ENCODE measurements at regions not wholly inside any gene's neighbourhood (a gene's known extent, or its start where the extent isn't known, plus 50 kb on each side); places are given as distances from the start of the nearest gene placed in this dataset.
"Not testable (repeated sequence)": the region's sequence is repeated elsewhere in the genome, so short reads cannot be mapped to it uniquely, and the experiment has no call there.

DNA sequence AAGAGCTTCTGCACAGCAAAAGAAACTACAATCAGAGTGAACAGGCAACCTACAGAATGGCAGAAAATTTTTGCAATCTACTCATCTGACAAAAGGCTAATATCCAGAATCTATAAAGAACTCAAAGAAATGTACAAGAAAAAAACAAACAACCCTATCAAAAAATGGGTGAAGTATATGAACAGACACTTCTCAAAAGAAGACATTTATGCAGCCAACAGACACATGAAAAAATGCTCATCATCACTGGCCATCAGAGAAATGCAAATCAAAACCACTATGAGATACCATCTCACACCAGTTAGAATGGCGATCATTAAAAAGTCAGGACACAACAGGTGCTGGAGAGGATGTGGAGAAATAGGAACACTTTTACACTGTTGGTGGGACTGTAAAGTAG, 124.9 kb upstream of the NR2F2 start:
- H3K79me2 ChIP-seq (ENCODE audit: control insufficient read depth, insufficient read depth, low read length); H2BK120ac ChIP-seq (ENCODE audit: low read depth, low read length); DNase-seq; H3K4me3 ChIP-seq (ENCODE audit: low read length); H3K27ac ChIP-seq (ENCODE audit: low read depth, low read length); H4K8ac ChIP-seq (ENCODE audit: low read depth, low read length); H3K18ac ChIP-seq (ENCODE audit: low read length); H3K36me3 ChIP-seq (ENCODE audit: control insufficient read depth, insufficient read depth, low read length); H3K79me1 ChIP-seq (ENCODE audit: low read length); H3K27me3 ChIP-seq (ENCODE audit: insufficient read depth, low read length, poor library complexity); H3K9ac ChIP-seq (ENCODE audit: low read length); H2BK5ac ChIP-seq (ENCODE audit: low read length); H4K5ac ChIP-seq (ENCODE audit: low read length); H2AK5ac ChIP-seq (ENCODE audit: low read length); H3K4me2 ChIP-seq (ENCODE audit: low read length); H3K56ac ChIP-seq (ENCODE audit: low read length); H3K23ac ChIP-seq (ENCODE audit: low read length); H3K4ac ChIP-seq (ENCODE audit: low read depth, low read length); H3K4me1 ChIP-seq (ENCODE audit: control insufficient read depth, low read depth, low read length); H2BK15ac ChIP-seq (replicated peaks; ENCODE audit: low read depth): not testable (repeated sequence)
- WGBS (ENCODE audit: extremely low coverage, insufficient coverage, low lambda C conversion rate), result no CpG with 5 or more reads among the region's 1 CpG

DNA sequence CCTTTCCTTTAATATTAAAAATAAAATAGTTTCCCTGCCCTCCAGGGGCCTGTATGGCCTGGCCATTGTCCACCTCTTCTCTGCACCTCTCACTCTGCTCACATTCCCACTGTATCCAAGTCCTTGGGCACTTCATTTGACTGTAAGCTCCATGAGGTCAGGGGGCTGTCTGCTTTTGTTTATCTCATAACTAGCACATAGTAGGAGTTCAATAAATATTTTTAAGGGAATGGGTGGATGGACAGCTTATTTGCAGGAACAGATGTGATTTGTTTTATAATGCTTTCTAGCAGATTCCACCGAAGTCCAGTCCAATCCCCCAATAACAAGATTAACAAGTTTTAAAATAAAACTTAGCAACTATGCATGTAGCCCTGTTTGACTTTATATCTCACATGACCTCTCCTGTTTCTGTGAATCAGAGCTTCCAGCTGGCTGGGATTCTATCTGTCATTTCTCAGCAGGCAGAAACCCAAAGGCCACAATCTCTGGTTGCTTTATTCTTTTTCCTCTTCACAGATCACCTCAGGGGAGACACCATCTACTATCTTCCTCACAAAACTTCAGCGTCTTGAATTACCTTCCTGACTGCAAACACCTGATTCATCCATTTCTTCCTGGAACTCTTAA, 123.0 kb upstream of the NR2F2 start:
- no peak overlapping the region for H3K9ac ChIP-seq (ENCODE audit: low read length)
- H3K4ac ChIP-seq (ENCODE audit: low read depth, low read length), result no peak overlapping the region
- no peak overlapping the region for H3K18ac ChIP-seq (ENCODE audit: low read length)
- H3K27ac ChIP-seq (ENCODE audit: low read depth, low read length), result no peak overlapping the region
- H3K4me2 ChIP-seq (ENCODE audit: low read length), result no peak overlapping the region
- H2BK120ac ChIP-seq (ENCODE audit: low read depth, low read length), result no peak overlapping the region
- no peak overlapping the region for H2BK5ac ChIP-seq (ENCODE audit: low read length)
- no CpG with 5 or more reads among the region's 2 CpGs for WGBS (ENCODE audit: extremely low coverage, insufficient coverage, low lambda C conversion rate)
- H3K56ac ChIP-seq (ENCODE audit: low read length), result no peak overlapping the region
- H2BK15ac ChIP-seq (replicated peaks; ENCODE audit: low read depth), result no peak overlapping the region
- no peak overlapping the region for H2AK5ac ChIP-seq (ENCODE audit: low read length)
- DNase-seq, result no peak
- H3K79me1 ChIP-seq (ENCODE audit: low read length), result no peaks in the 10 kb centered on the region
- H3K23ac ChIP-seq (ENCODE audit: low read length), result no peak overlapping the region
- H3K4me1 ChIP-seq (ENCODE audit: control insufficient read depth, low read depth, low read length), result no peaks in the 10 kb centered on the region
- no peaks in the 10 kb centered on the region for H3K36me3 ChIP-seq (ENCODE audit: control insufficient read depth, insufficient read depth, low read length)
- H4K5ac ChIP-seq (ENCODE audit: low read length), result no peak overlapping the region
- no peaks in the 10 kb centered on the region for H3K79me2 ChIP-seq (ENCODE audit: control insufficient read depth, insufficient read depth, low read length)
- no peaks in the 10 kb centered on the region for H3K27me3 ChIP-seq (ENCODE audit: insufficient read depth, low read length, poor library complexity)
- H4K8ac ChIP-seq (ENCODE audit: low read depth, low read length), result no peak overlapping the region
- H3K4me3 ChIP-seq (ENCODE audit: low read length), result no peak overlapping the region

DNA sequence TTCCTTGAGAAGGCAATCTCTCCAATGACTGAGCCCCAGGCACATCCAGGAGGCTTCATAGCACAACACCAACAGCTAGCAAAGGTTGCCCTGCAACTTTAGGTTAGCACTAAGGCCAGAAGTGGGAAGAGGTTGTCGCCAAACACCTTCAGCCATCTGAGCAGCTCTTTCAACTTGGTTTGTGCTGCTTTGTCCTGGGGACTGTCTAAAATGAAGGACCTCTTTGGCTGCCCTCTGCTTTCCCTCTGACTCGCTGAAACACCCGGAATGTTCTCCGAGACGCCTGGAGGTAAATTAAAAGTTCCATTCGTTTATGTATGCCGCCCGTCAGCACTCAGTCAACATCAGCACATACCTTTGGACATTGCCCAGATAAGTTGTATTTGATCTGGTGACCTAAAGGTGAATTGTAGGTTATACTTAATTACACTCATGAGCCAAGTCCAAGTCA, 121.2 kb upstream of the NR2F2 start:
- Histone ChIP-seq H3K79me2 (ENCODE audit: control insufficient read depth, insufficient read depth, low read length) (no peaks in the 10 kb centered on the region), H2BK120ac (ENCODE audit: low read depth, low read length) (no peak overlapping the region), H4K5ac (ENCODE audit: low read length) (no peak overlapping the region), H3K27ac (ENCODE audit: low read depth, low read length) (no peak overlapping the region), H3K56ac (ENCODE audit: low read length) (no peak overlapping the region), H3K79me1 (ENCODE audit: low read length) (no peaks in the 10 kb centered on the region), H2BK5ac (ENCODE audit: low read length) (no peak overlapping the region), H3K23ac (ENCODE audit: low read length) (no peak overlapping the region), H3K9ac (ENCODE audit: low read length) (no peak overlapping the region), H3K4me1 (ENCODE audit: control insufficient read depth, low read depth, low read length) (no peaks in the 10 kb centered on the region), H3K4ac (ENCODE audit: low read depth, low read length) (no peak overlapping the region), H3K4me2 (ENCODE audit: low read length) (no peak overlapping the region), H3K36me3 (ENCODE audit: control insufficient read depth, insufficient read depth, low read length) (no peaks in the 10 kb centered on the region), H3K18ac (ENCODE audit: low read length) (no peak overlapping the region), H3K4me3 (ENCODE audit: low read length) (no peak overlapping the region), H2BK15ac (replicated peaks; ENCODE audit: low read depth) (no peak overlapping the region), H4K8ac (ENCODE audit: low read depth, low read length) (no peak overlapping the region), H3K27me3 (ENCODE audit: insufficient read depth, low read length, poor library complexity) (no peaks in the 10 kb centered on the region), H2AK5ac (ENCODE audit: low read length) (no peak overlapping the region)
- no peak for DNase-seq
- no CpG with 5 or more reads among the region's 8 CpGs for WGBS (ENCODE audit: extremely low coverage, insufficient coverage, low lambda C conversion rate)

DNA sequence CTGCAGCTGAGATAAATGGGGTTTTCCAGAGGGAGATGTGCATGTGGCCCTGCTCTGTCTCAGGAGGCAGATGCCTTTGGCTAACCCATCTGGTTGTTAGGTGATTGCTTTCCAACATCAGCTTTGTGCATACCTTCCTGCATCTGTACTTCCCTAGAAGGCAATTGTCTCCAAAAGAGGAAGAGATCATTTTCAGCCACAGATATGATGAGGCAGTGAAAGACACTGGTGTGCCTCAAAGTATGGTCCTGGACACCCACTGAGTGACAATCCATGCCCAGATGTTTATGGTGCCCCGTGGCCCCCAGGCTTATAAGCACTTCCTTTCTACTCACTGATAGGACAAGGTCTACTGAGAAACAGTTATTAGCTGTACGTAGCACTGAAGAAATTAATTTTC, 117.5 kb upstream of the NR2F2 start:
- Histone ChIP-seq H3K36me3 (ENCODE audit: control insufficient read depth, insufficient read depth, low read length) (no peaks in the 10 kb centered on the region), H4K8ac (ENCODE audit: low read depth, low read length) (no peak overlapping the region), H3K4me1 (ENCODE audit: control insufficient read depth, low read depth, low read length) (no peaks in the 10 kb centered on the region), H3K27ac (ENCODE audit: low read depth, low read length) (no peak overlapping the region), H2AK5ac (ENCODE audit: low read length) (no peak overlapping the region), H2BK120ac (ENCODE audit: low read depth, low read length) (no peak overlapping the region), H3K4me3 (ENCODE audit: low read length) (no peak overlapping the region), H3K27me3 (ENCODE audit: insufficient read depth, low read length, poor library complexity) (no peaks in the 10 kb centered on the region), H3K18ac (ENCODE audit: low read length) (no peak overlapping the region), H4K5ac (ENCODE audit: low read length) (no peak overlapping the region), H3K23ac (ENCODE audit: low read length) (no peak overlapping the region), H3K4me2 (ENCODE audit: low read length) (no peak overlapping the region), H3K56ac (ENCODE audit: low read length) (no peak overlapping the region), H3K4ac (ENCODE audit: low read depth, low read length) (no peak overlapping the region), H3K79me1 (ENCODE audit: low read length) (no peaks in the 10 kb centered on the region), H2BK5ac (ENCODE audit: low read length) (no peak overlapping the region), H3K9ac (ENCODE audit: low read length) (no peak overlapping the region), H3K79me2 (ENCODE audit: control insufficient read depth, insufficient read depth, low read length) (no peaks in the 10 kb centered on the region), H2BK15ac (replicated peaks; ENCODE audit: low read depth) (no peak overlapping the region)
- WGBS (ENCODE audit: extremely low coverage, insufficient coverage, low lambda C conversion rate), result no CpG with 5 or more reads among the region's 2 CpGs
- no peak for DNase-seq

DNA sequence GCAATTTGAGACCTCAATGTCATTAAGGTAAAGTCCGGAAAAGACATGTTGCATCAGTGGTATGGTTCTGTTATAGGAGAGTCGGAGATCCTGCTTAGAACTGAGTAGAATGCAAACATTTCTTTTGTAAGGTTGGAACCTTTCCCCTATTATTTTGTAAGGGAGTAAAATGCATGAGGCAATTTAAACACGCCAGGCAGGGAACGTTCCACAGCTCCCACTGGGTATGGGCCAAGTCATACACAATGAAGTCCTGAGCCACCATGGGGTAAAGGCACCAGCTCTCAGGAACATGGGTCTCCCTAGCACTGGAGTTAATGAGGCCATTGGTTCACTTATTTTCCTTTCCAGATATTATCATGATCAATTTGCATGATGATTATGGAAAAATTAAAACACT, 116.6 kb upstream of the NR2F2 start:
- Histone ChIP-seq H2BK120ac (ENCODE audit: low read depth, low read length) (no peak overlapping the region), H3K4me1 (ENCODE audit: control insufficient read depth, low read depth, low read length) (no peaks in the 10 kb centered on the region), H3K79me1 (ENCODE audit: low read length) (no peaks in the 10 kb centered on the region), H3K4me3 (ENCODE audit: low read length) (no peak overlapping the region), H3K23ac (ENCODE audit: low read length) (no peak overlapping the region), H3K4me2 (ENCODE audit: low read length) (no peak overlapping the region), H3K27ac (ENCODE audit: low read depth, low read length) (no peak overlapping the region), H3K18ac (ENCODE audit: low read length) (no peak overlapping the region), H4K5ac (ENCODE audit: low read length) (no peak overlapping the region), H3K9ac (ENCODE audit: low read length) (no peak overlapping the region), H3K79me2 (ENCODE audit: control insufficient read depth, insufficient read depth, low read length) (no peaks in the 10 kb centered on the region), H3K27me3 (ENCODE audit: insufficient read depth, low read length, poor library complexity) (no peaks in the 10 kb centered on the region), H3K36me3 (ENCODE audit: control insufficient read depth, insufficient read depth, low read length) (no peaks in the 10 kb centered on the region), H2AK5ac (ENCODE audit: low read length) (no peak overlapping the region), H3K4ac (ENCODE audit: low read depth, low read length) (no peak overlapping the region), H2BK5ac (ENCODE audit: low read length) (no peak overlapping the region), H3K56ac (ENCODE audit: low read length) (no peak overlapping the region), H4K8ac (ENCODE audit: low read depth, low read length) (no peak overlapping the region), H2BK15ac (replicated peaks; ENCODE audit: low read depth) (no peak overlapping the region)
- no CpG with 5 or more reads among the region's 4 CpGs for WGBS (ENCODE audit: extremely low coverage, insufficient coverage, low lambda C conversion rate)
- DNase-seq, result no peak

DNA sequence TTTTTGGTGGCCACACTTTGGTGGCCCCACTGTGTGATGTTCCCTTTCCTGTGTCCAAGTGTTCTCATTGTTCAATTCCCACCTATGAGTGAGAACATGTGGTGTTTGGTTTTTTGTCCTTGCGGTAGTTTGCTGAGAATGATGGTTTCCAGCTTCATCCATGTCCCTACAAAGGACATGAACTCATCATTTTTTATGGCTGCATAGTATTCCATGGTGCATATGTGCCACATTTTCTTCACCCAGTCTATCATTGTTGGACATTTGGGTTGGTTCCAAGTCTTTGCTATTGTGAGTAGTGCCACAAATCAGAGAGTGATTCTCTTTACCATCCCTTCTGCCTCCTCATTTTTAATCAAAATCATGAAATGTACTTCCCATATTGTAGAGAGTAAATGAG, 114.0 kb upstream of the NR2F2 start:
- not testable (repeated sequence) for H3K4me3 ChIP-seq (ENCODE audit: low read length); H3K18ac ChIP-seq (ENCODE audit: low read length); H3K23ac ChIP-seq (ENCODE audit: low read length); H3K36me3 ChIP-seq (ENCODE audit: control insufficient read depth, insufficient read depth, low read length); H3K79me1 ChIP-seq (ENCODE audit: low read length); H3K4me2 ChIP-seq (ENCODE audit: low read length); H3K27me3 ChIP-seq (ENCODE audit: insufficient read depth, low read length, poor library complexity); H3K79me2 ChIP-seq (ENCODE audit: control insufficient read depth, insufficient read depth, low read length); H3K4me1 ChIP-seq (ENCODE audit: control insufficient read depth, low read depth, low read length); H3K27ac ChIP-seq (ENCODE audit: low read depth, low read length); H2AK5ac ChIP-seq (ENCODE audit: low read length); H2BK120ac ChIP-seq (ENCODE audit: low read depth, low read length); H2BK5ac ChIP-seq (ENCODE audit: low read length); H3K4ac ChIP-seq (ENCODE audit: low read depth, low read length); H2BK15ac ChIP-seq (replicated peaks; ENCODE audit: low read depth); H3K9ac ChIP-seq (ENCODE audit: low read length); H3K56ac ChIP-seq (ENCODE audit: low read length); DNase-seq; H4K8ac ChIP-seq (ENCODE audit: low read depth, low read length); H4K5ac ChIP-seq (ENCODE audit: low read length)
- WGBS (ENCODE audit: extremely low coverage, insufficient coverage, low lambda C conversion rate), result no CpG with 5 or more reads among the region's 1 CpG
